ENCODE measurements at regions not wholly inside any gene's neighbourhood (a gene's known extent, or its start where the extent isn't known, plus 50 kb on each side); places are given as distances from the start of the nearest gene placed in this dataset.

- DNase-seq (ENCODE audit: low spot score): no peak
Observed at GRCh38 chr21:16013570-16013969, 283.8 kb downstream of the USP25 start.

DNA sequence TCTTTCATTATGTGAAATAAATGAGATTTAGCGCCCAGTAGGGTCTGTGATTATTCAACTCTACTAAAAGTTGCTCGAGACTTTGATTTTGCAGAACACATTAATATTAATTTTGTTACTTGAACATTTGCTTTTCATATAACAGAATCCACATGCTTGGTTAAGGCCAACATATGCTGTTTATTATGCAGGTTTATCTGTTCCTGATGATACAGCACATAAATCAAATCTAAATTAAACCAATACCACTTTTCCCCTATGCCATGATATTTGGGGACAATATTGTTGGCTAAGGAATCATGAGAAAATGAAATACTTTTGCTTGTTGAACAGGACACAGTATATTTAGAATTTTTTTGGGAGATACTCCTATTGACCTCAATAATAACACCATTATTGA, 291.1 kb downstream of the USP25 start:
- no peak for DNase-seq (ENCODE audit: low spot score)

- no peak for DNase-seq (ENCODE audit: low spot score)
Observed at GRCh38 chr21:16022116-16022515, 292.3 kb downstream of the USP25 start.

DNA sequence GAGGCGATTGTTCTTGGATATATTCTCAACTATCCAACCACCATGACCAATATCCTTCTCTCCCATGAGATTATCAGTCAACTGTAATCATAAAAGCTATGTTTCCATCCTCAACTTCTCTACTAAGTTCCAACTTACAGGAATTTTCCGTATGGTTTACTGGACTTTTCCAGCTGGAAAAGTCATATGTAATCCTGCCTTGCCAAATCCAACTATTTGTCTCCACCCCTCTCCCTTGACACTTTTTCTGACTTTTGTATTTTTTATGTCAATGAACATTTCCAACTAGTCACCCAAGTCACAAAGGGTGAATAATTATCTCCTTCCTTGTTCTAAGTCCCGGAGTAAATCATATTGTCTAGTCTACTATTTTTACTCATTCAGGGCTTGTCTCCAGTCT, 293.1 kb downstream of the USP25 start:
- no peak for DNase-seq (ENCODE audit: low spot score)

DNA sequence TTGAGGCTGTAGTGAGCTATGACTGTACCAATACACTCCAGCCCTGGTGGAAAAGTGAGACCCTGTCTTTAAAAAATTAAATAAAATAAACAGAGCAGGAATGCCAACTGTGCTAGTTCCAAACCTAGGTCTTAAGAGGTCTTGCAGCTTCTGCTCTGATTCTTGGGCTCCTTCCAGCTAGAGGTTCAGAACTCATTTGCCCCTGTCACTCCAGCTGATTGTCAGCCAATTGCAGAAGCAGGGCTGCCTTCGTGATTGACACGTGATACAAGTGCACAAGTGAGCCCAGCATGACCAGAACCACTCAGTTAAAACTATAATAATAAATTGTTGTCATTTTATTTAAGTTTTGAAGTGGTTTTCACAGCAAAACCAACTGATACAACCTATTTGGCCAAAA, 298.4 kb downstream of the USP25 start:
- no peak for DNase-seq (ENCODE audit: low spot score)

DNA sequence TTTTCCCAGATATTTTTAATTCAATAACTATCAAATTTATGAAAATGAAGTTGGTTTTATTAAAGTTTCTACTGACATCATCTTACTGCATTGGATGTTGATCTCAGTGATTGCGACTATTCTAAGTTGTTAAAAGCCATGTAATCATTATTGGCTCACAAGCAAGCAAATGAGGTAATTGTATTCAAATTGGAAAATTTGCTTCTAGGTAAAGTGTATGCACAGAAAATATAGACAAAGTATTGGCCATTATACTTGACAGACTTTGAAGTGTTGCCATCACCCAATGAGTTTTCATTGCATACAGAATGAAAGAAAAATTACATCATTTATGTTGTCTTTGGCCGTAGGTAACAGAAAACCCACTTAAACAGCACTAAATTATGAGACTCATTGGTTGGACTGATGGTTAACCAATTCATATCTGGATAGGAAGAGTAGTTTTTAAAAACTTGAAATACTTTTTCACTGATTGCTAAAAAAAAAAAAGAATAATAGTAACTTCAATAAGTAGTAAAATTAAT, 299.2 kb downstream of the USP25 start:
- no peak for DNase-seq (ENCODE audit: low spot score)

DNA sequence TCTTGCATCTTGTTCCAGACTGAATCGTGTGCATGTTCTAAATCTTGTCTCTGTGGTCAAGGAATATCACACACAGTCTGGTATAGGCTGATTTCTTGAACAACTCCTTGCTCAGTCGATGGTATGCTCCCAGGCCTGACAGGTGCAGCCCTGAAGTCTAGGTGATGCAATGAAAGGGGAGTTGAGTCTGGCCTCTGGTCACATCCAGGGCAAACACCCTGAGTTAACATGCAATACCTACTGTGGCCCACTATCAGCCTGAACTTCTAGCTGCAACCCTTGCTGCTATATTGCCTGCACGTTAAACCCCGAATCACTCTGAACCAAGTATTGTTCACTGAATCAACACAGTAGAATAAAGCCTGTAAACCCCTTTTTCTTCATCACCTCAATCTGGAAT, 303.4 kb downstream of the USP25 start:
- DNase-seq (ENCODE audit: low spot score): no peak

DNA sequence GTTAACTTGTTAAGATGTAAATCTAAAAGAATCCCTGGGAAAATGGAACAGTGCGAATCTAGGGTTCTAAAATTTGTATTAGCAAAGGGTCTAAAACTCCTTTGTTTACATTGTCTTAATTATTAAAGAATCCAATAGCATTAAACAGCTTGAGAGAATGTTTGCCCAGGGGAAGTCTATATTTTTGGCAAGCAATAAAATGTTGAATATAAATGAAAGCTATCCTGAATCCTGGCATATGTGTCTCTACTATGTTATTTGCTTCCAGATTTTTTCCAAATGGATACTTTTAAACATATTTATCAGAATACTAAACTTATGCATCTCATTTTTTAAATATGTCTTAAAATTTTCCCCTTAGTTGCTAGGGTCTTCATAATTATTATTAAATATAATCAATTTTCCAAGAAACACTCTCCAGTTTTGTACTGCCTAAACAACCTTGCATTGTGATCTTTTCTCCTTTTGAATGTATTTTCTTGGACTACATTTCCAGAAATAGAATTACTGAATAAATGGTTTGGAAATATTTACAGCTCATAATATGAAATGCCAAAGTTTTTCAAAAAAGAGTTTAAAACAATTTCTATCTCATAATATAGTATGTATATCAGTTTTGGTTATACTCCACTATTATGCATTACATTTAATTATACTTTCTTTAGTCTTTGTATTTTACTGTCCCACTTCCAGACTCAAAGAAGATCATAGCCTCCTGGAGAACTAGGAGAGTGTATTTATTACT, 304.8 kb downstream of the USP25 start:
- no peak for DNase-seq (ENCODE audit: low spot score)

GRCh38 chr21:16037421-16037955, 307.7 kb downstream of the USP25 start:
- DNase-seq (ENCODE audit: low spot score): no peak

- DNase-seq (ENCODE audit: low spot score): peak; percentile 63
Observed at GRCh38 chr21:16040601-16041000, 310.8 kb downstream of the USP25 start.

GRCh38 chr21:16044676-16045075, 314.9 kb downstream of the USP25 start:
- no peak for DNase-seq (ENCODE audit: low spot score)

DNA sequence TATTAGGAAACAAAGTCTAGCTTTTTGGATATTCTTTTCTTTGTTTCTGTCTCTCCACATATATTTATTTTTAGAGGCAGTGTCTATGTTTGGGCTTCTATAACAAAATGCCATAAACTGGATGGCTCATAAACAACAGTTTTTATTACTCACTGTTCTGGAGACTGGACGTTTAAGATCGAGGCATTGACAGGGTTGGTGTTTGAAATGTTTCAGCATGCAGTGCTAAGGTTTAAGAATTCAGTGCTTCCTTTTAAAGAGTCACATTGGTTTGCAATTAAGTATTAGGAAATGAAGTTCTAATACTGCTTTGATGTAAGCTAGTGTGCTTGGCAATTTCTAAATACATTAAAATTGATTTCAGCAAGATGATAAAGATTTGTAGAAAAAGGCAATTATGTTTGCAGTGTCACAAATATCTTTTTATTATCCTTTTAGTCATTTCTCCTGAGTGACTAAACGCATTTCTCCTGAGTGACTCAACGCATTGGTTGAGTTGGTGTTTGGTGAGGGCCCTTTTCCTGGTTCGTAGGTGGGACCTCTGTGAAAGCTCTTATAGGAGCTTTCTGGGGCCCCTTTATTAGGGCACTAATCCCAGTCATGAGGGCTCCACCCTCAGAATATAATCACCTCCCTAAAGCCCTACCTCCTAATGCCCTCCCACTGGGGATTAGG, 317.0 kb downstream of the USP25 start:
- peak; percentile 29 for DNase-seq (ENCODE audit: low spot score)

GRCh38 chr21:16047904-16048303, 318.1 kb downstream of the USP25 start:
- no peak for DNase-seq (ENCODE audit: low spot score)

GRCh38 chr21:16055014-16055413, 325.2 kb downstream of the USP25 start:
- no peak for DNase-seq (ENCODE audit: low spot score)

DNA sequence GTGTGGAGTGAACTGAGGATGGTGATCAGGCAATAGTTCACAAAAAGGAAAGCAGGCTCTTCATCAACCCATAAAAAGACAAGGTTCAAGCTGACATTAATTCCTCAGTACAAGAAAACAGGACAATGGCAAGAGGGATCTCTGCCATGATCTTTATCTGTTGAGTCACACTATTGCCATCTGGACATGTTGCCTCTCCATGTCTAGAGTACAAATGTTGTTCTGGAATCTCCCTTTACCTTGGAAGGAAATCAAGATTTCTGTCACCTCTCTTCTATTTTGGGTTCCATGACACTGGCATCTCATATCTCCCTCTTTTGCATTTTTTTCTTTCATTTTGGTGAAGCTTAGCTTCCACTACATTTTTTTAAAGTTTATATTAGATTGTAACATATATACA, 329.1 kb downstream of the USP25 start:
- no peak for DNase-seq (ENCODE audit: low spot score)

DNA sequence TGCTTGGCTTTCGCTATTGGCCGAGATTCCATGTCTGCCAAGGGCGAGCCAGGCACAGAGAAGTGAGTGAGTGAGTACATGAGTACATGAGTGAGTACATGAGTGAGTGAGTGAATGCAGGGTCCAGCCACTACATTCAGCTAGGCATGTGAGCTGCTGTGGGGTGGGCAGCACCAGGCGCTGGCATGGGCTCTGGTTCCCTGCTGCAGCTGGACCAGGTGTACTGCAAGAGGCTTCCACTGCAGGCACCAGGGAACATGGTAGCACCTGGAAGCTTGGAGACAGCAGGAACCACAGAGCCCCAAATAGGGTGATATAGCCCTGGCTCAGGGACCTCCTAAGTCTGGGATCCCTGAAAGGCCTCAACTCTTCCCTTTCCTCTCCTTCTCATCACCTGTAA, 330.2 kb downstream of the USP25 start:
- no peak for DNase-seq (ENCODE audit: low spot score)

- DNase-seq (ENCODE audit: low spot score): no peak
Observed at GRCh38 chr21:16061194-16061593, 331.4 kb downstream of the USP25 start.

- DNase-seq (ENCODE audit: low spot score): peak; percentile 26
Observed at GRCh38 chr21:16069178-16070112, 339.7 kb downstream of the USP25 start.

GRCh38 chr21:16070207-16070651, 340.4 kb downstream of the USP25 start:
- no peak for DNase-seq (ENCODE audit: low spot score)

DNA sequence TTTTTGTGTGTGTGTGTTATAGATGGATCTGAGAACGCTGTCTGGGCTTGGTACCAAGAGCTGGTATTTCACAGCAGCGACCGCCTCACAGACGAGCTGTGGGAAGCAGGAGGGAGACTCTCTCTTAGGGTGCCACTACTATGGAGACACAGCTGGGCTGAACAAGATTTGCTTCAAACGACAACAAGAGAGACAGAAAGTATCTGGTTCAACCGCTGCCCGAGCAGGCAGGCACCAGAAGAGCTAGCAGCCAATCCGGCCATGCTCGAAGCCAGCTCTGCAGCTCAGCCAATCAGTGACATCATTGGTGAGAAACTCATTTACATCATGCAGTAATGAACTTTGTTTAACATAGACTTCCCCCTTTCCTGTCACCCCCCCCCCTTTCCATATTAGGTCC, 341.3 kb downstream of the USP25 start:
- DNase-seq (ENCODE audit: low spot score): no peak

- no peak for DNase-seq (ENCODE audit: low spot score)
Observed at GRCh38 chr21:16071761-16072160, 342.0 kb downstream of the USP25 start.

DNA sequence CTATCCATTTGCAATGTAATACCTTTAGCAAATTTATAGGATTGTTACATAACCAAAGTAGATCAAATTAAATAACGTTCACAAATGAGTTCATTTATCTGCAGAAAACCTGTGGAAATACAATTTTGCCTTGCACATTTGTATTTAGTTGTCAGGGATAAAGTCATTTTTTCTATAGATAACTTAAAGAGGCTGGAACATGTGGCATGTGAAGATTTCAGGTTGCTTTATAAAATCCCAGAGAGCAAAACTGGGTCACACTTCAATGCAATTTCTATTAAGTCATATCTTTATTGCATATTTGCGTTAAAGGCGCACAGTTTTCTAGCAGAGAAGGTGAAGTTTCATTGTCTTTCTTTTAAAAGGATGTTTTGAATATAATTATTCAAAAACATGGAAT, 342.4 kb downstream of the USP25 start:
- DNase-seq (ENCODE audit: low spot score): no peak

Measured in RKO (cell line).